Omental fat pad (tissue), 3 donors: ENCODE measurements at regions not wholly inside any gene's neighbourhood (a gene's known extent, or its start where the extent isn't known, plus 50 kb on each side); places are given as distances from the start of the nearest gene placed in this dataset.

Experiments
- ATAC-seq: fragments of 150-250 bp; one replicate; pipeline ENCODE4 v1.9.1; 2016; ENCODE audit warnings: mild to moderate bottlenecking, moderate library complexity; ENCODE audit not compliant: low FRiP score
- DNase-seq: peaks from one replicate; pipeline ENCODE4 v3.0.0-alpha.2; 2019; ENCODE audit warnings: low spot score
- TF ChIP-seq, protein P1 (sequence below), 3 donors: fragments of 450-650 bp; IDR thresholded peaks; one replicate each; pipeline ENCODE4 v1.5.1; 2016 to 2017; ENCODE audit warnings: antibody characterized with exemption in 3 of 3, mild to moderate bottlenecking in 3 of 3, moderate library complexity in 2 of 3

DNA sequence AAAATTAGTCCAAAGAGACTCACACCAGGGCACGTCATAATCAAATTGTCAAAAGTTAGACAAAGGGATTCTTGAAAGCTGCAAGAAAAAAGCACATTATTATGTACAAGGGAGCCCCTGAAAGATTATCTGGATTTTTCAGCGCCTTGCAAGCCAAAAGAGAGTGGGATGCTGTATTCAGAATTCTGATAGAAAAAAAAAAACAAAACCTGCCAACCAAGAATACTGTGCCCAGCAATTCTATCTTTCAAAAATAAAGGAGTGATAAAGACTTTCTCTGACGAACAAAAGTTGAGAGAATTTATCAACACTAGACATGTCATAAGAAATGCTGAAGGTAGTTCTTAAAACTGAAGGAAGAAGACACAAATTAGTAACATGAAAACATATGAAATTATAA, 240.2 kb downstream of the SNX13 start:
- TF ChIP-seq, protein P1, sequence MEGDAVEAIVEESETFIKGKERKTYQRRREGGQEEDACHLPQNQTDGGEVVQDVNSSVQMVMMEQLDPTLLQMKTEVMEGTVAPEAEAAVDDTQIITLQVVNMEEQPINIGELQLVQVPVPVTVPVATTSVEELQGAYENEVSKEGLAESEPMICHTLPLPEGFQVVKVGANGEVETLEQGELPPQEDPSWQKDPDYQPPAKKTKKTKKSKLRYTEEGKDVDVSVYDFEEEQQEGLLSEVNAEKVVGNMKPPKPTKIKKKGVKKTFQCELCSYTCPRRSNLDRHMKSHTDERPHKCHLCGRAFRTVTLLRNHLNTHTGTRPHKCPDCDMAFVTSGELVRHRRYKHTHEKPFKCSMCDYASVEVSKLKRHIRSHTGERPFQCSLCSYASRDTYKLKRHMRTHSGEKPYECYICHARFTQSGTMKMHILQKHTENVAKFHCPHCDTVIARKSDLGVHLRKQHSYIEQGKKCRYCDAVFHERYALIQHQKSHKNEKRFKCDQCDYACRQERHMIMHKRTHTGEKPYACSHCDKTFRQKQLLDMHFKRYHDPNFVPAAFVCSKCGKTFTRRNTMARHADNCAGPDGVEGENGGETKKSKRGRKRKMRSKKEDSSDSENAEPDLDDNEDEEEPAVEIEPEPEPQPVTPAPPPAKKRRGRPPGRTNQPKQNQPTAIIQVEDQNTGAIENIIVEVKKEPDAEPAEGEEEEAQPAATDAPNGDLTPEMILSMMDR (IDR thresholded peaks at IDR 0.05) = no peak
- no peak for DNase-seq
- no peak for ATAC-seq

DNA sequence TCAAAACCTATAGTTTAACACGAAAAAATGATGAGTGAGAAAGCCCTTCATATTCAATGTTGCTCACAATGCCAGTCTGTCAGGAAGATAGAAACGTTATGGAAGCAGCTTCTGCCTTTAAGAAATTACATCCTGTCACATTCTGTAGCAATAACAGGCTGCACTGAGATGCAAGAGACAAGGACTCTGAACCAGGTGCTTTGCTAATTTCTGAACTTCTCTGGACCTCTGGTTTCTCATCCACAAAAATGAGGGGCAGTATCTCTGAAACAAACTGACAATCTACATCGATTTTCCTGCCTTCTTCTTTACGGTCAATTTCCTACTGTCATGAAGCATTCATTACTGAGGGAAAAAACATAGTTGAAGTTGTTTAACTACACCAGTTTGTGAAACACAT, 234.0 kb downstream of the SNX13 start:
- TF ChIP-seq, protein P1 (IDR thresholded peaks at IDR 0.05) = no peak
- no peak for DNase-seq
- no peak for ATAC-seq

- DNase-seq = no peak
- TF ChIP-seq, protein P1 (IDR thresholded peaks at IDR 0.05) = no peak
- no peak for ATAC-seq
Observed at GRCh38 chr7:17706734-17707133, 233.6 kb downstream of the SNX13 start.

DNA sequence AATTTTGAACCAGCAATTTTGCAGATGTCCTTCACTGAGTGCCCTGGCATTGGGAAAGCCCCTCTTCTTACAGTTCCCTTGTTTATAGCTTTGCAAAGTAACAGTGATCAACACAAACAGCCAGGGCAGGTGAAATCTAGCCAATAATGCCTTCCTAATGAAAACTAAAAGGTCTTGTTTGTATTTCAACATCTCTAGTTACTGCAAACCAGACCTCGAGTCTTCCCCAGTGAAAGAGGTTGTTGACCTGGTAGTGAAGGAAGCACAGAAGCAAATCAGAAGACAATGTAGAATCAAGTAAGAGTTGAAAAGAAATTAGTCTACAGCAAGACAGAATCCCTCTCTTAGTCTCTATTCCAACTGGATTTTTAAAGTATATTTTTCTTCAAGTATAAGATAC, 231.2 kb downstream of the SNX13 start:
- TF ChIP-seq, protein P1 (IDR thresholded peaks at IDR 0.05) = no peak
- DNase-seq (no peak), ATAC-seq (no peak)

DNA sequence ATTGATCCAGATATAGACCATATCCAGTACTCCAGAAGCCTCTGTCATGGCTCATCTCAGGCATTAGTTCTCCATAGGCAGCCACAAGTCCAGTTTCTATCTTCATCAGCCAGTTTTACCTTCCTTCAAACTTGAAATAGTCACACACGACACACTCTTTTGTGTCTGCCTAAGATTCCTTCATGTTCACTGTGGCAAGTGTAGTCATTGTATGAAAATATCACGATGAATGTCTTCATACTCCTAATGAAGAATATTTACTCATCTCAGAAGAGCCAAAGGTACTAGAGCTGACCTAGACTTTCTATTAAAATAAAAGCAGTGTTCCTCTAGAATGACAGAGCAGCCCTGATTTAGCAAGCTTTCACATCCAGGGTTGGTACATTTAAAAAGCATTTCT, 230.7 kb downstream of the SNX13 start:
- DNase-seq (no peak), ATAC-seq (no peak)
- TF ChIP-seq, protein P1 (IDR thresholded peaks at IDR 0.05) = no peak

DNA sequence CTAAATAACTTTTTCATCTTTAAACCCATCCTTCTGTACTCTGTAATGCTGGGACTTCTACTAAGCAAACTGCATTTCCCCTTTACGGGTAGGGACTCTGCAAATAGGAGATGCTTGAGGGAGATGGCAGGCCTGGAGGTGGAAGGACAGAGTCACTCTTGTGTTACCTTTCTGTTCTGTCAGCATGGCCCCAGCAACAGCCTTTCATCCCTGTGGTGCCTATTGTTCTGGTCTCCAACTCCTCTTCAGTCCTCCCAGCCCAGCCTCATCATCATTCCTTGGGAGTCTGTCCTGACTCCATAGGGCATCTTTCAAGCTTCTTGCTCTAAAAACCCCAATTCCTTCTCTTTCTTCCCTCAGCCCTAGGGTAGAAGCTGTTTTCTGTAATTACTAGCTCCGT, 230.0 kb downstream of the SNX13 start:
- ATAC-seq (no peak), DNase-seq (no peak)
- TF ChIP-seq, protein P1 (IDR thresholded peaks at IDR 0.05) = no peak

DNA sequence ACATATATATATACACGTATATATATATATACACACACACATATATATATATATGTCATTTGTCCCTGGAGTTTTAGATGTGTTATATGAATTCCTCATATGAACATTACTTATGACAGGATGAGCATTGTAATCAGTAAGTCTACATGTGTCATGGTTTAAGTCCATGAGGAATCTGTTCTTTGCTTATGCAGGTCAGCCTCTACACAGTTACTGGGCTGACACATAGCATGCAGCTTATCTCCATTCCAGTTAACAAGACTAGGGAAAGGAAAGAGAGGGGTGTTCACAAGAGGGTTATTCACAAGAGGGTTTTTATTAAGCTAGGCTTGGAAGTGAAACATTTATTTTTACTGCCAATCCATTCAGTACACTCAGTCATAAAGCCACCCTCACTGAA, 226.7 kb downstream of the SNX13 start:
- no peak for DNase-seq
- no peak for ATAC-seq
- TF ChIP-seq, protein P1 (IDR thresholded peaks at IDR 0.05) = no peak
